DMS114 treated with DMSO at 0.1 percent for 48 hours (cell line): ENCODE measurements at regions not wholly inside any gene's neighbourhood (a gene's known extent, or its start where the extent isn't known, plus 50 kb on each side); places are given as distances from the start of the nearest gene placed in this dataset.
"Not testable (repeated sequence)": the region's sequence is repeated elsewhere in the genome, so short reads cannot be mapped to it uniquely, and the experiment has no call there.

Source experiments
- DNase-seq: peaks from one replicate; lab custom pipeline; 2025; ENCODE audit not compliant: unreplicated experiment; lab: John Stamatoyannopoulos, UW

- no peak for DNase-seq
These were observed 194.3 kb upstream of the SOX21 start for GRCh38 chr13:94906605-94907004.

DNA sequence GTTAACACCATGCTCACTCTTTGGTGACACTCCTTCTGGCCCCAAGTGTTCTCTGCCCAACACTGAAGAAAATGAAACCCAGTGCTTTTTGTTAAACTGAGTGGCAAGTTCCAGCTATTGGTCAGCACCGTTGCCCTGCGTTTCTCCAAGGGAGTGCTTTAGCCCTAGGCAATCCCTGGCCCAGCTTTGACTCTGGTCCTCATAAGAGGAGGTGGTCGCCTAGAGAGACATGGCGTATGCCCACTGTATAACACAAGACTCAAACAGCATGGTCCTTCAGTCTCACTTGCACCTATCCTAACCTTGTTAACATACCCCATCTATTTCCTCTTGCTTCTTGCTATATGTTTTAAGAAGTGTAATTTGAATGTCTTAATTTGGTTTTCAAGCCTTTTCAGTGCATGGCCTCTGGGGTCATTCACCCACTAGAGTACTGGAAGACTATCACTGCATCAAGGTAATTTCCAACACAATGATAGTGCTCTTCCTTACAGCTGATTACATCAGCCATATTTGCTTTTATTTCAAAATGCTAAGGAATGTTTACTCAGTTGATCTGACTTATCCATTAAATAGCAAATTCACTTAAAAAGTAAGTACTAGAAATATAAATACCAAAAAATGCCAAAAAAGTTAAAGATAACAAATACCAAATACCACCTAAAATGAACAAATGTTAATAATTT, 190.5 kb upstream of the SOX21 start:
- DNase-seq: no peak

DNA sequence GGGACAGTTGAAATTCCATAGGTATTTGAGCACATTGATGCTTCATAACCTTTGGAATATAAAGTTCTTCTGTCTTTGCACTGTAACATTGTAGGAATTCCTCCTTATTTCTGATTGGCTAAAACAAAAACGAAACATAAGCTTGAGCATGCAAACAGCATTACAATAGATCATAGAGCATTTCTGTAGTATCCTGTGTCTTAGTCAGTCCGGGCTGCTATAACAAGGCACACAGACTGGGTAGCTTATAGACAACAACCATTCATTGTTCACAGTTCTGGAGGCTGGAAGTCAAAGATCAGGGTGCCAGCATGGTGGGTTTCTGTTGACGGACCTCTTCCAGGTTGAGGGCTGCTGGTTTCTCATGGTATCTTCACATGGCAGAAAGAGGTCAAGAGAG, 188.7 kb upstream of the SOX21 start:
- DNase-seq: no peak

DNA sequence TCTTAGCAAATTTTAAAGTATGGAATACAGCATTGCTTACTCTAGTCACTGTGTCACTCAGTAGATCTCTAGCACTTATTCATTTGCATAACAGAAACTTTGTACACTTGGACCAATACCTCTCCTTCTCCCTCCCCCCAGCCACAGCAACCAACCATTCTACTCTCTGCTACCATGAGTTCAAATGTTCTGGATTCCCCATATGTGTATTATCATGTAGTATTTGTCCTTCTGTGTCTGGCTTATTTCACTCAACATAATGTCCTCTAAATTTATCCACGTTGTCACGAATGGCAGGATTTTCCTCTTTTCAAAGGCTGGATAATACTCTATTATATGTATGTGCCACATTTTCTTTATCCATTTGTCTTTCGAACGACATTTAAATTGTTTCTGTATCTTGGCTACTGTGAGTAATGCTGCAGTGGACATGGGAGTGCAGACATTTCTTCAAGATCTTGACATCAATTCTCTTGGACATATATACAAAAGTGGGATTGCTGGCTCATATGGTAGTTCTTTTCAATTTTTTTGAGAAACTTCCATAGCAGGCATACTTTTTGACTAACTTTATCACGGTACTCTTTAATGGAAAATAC, 184.5 kb upstream of the SOX21 start:
- no peak for DNase-seq

- DNase-seq: no peak
These were observed 183.9 kb upstream of the SOX21 start for GRCh38 chr13:94896238-94896637.

DNA sequence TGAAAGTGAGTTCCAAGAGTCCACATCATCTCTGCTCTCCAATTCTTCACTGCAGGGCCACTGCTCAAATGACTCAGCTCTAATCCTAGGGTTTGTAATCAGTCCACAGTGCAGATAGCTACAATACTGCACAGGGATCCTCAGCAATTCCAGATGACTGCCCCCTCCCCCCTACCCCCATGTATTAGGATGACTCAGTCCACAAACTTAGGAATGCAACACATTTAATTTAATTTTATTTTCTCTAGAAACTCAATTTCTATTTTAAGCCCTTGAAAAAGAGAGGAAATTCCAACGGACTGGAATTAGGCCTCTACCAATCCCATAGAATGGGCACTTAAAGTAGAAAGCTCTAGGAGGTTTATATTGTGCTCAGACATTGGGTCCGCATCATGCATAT, 173.8 kb upstream of the SOX21 start:
- DNase-seq: no peak

GRCh38 chr13:94880463-94880862, 168.1 kb upstream of the SOX21 start:
- DNase-seq: no peak

GRCh38 chr13:94878602-94879165, 166.3 kb upstream of the SOX21 start:
- DNase-seq: no peak

- DNase-seq: no peak
These were observed 152.1 kb upstream of the SOX21 start for GRCh38 chr13:94864474-94864873.

GRCh38 chr13:94860981-94861407, 148.6 kb upstream of the SOX21 start:
- no peak for DNase-seq

DNA sequence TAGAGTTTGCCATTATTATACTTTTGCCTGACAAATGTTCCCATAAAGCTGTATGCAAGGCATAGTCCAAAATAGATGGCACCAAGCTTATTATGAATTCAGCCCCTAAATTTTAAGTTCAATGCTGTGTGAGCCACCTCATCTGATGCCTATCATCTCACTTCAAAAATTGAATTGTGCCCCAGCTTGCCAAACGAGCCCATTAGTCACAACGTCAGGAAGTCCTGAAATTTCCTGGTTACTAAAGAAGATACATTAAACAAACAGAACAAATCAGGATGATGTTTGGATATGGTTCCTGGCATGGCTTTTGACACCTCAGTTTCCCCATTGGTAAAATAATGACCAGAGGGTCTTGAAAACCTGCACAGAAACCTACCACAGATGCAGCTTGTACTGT, 147.5 kb upstream of the SOX21 start:
- no peak for DNase-seq

- no peak for DNase-seq
These were observed 146.9 kb upstream of the SOX21 start for GRCh38 chr13:94859278-94859691.

- no peak for DNase-seq
These were observed 146.5 kb upstream of the SOX21 start for GRCh38 chr13:94858856-94859255.

DNA sequence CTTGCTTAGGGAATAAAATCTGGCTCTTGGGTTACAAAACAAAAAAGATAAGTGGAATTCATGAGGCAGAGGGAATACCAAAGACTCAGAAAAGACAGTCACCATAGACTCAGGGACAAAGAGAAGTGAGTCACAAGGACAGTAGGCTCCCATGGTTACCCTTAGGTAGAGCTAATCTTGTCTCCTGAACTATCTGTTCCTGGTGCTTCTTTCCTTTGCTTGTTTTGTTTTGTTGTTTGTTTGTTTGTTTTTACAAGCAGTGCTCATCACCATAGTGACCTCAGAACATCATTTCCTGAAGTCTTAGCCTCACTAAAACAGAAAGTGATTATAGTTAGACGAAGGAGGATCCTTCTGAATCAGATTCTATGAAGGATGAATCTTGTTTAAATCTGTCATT, 142.3 kb upstream of the SOX21 start:
- no peak for DNase-seq

GRCh38 chr13:94851576-94851975, 139.2 kb upstream of the SOX21 start:
- no peak for DNase-seq

- no peak for DNase-seq
These were observed 136.9 kb upstream of the SOX21 start for GRCh38 chr13:94849254-94849653.

GRCh38 chr13:94842901-94843300, 130.6 kb upstream of the SOX21 start:
- DNase-seq: no peak

GRCh38 chr13:94837056-94837455, 124.7 kb upstream of the SOX21 start:
- not testable (repeated sequence) for DNase-seq

GRCh38 chr13:94829837-94830365, 117.6 kb upstream of the SOX21 start:
- DNase-seq: no peak

DNA sequence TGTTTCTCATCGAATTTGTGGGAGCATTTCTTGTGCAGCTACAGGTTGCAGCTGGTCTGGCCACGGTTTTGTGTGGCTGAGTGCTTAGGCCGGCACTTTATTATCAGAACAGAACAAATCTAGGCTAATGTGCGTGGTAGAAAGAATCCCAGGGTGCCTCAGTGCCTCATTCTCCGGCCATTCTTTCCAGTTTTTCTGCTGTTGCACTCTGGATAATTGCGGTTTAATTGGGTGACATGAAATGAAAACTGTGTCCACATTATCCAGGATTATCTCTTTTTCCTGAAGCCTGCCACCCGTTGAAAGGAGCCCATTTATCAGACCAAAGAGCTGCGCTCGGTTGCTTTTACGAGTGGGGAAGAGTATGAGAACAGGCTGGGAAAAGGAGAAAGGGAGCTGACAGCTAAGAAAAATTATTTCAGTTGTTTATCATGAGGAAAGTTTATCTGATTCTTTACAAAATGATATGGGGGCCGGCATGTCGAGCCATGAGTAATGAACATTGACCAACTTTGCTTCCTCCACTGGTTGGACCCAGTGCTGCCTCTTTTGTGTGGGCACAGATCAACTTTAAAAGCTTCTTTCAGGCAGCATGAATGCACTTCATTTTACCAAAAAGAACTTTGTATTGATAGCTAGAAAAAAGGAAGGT, 117.0 kb upstream of the SOX21 start:
- no peak for DNase-seq

DNA sequence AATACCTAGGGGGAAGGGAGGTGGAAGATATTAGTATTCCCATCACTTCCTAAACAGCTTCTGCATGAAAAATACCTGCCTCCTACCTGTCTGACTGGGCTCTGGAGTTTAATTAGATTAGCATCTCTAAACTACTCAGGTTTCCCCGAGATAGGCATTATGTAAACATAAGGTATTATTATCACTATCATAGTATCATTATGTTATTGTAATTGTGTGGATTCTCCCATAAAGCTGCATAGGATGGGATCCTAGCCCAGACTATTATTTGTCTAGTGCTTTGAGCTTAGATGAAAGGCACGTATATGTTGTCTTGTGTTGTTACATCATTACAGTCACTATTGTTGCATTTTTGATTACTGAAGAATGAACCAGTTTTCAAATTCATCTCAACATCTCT, 115.2 kb upstream of the SOX21 start:
- no peak for DNase-seq

DNA sequence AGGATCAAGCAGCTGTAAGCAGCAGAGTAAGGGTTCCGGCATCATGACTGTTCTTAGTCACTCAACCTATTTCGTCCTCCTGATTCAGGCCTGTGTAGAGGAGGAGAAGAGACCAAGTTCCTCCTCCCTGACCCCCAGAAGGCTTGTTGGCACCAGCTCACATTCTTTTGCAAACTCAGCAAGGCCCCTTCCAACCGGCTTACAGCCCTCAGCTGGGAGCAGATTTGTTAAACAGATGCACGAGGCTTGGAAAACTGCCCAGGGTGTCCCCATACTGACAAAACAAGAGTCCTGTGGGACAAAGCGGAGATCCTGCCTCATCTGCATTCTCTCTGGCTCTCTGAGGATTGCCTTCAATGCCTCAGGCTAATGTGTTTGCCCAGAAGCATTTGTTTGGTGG, 113.2 kb upstream of the SOX21 start:
- DNase-seq: no peak
